Aorta (tissue), 5 donors: ENCODE measurements at regions not wholly inside any gene's neighbourhood (a gene's known extent, or its start where the extent isn't known, plus 50 kb on each side); places are given as distances from the start of the nearest gene placed in this dataset.

ENCODE experiments used
- ATAC-seq: fragments of 200-7000 bp; cut with Tn5 transposase; one replicate; pipeline ENCODE4 v1.9.1; 2022; ENCODE audit warnings: moderate library complexity; ENCODE audit not compliant: low FRiP score
- DNase-seq, 2 donors: peaks; one replicate each; pipeline ENCODE4 v3.0.0-alpha.2; 2020
- H3K27ac ChIP-seq, 2 donors: one replicate each; pipeline ENCODE4 v1.5.1; 2013; ENCODE audit warnings: low read length in 2 of 2, mild to moderate bottlenecking in 2 of 2, moderate library complexity in 2 of 2, control low read depth in 1 of 2, inconsistent platforms in 1 of 2, low read depth in 1 of 2
- H3K27me3 ChIP-seq, 2 donors: one replicate each; pipeline ENCODE4 v1.6.1; 2013; ENCODE audit warnings: control low read depth in 1 of 2, low read length in 1 of 2, mild to moderate bottlenecking in 1 of 2, moderate library complexity in 1 of 2; ENCODE audit not compliant: insufficient read depth in 2 of 2, control insufficient read depth in 1 of 2
- H3K36me3 ChIP-seq, 2 donors: one replicate each; pipeline ENCODE4 v1.6.1; 2013; ENCODE audit warnings: control low read depth in 1 of 2, low read length in 1 of 2, mild to moderate bottlenecking in 1 of 2; ENCODE audit not compliant: insufficient read depth in 2 of 2, control insufficient read depth in 1 of 2
- H3K4me1 ChIP-seq, 2 donors: one replicate each; pipeline ENCODE4 v1.6.1; 2013; ENCODE audit warnings: low read length in 2 of 2, control low read depth in 1 of 2, mild to moderate bottlenecking in 1 of 2, moderate library complexity in 1 of 2; ENCODE audit not compliant: insufficient read depth in 2 of 2, control insufficient read depth in 1 of 2
- H3K4me3 ChIP-seq, 2 donors: one replicate each; pipeline ENCODE4 v1.5.1; 2013; ENCODE audit warnings: low read length in 2 of 2, control low read depth in 1 of 2, mild to moderate bottlenecking in 1 of 2
- H3K9me3 ChIP-seq: one replicate; pipeline ENCODE4 v1.6.1; 2013; ENCODE audit warnings: mild to moderate bottlenecking, low read length; ENCODE audit not compliant: control insufficient read depth
- WGBS, 2 donors: extraction: QIAGEN DNeasy Blood & Tissue Kit; methylation state at CpG; one replicate each; pipeline ENCODE4 v1.1.7; 2013; 5-methylcytosine and 5-hydroxymethylcytosine counted together
- intact Hi-C, 2 donors: fragments of 100-400 bp; cut with DNase I; formaldehyde crosslinking; loops; one replicate each; pipeline versions ENCODE4 v1.14.2 to v1.15.0; 2022
- donor health status: healthy with polysubstance abuse.
- donor health status: Bipolar disorder and iron deficiency.
- donor health status: DM: no; HTN: no; CAD: no.
- donor health status: DM: no; HTN: no; CAD: no.
- donor health status: DM: yes; HTN: yes; CAD: no.

GRCh38 chr4:38452009-38452408 is 212.0 kb upstream of the KLF3 start:
- intact Hi-C loops, result no loop called here
- Histone ChIP-seq H3K27ac (no peak overlapping the region), H3K27me3 (no peaks in the 10 kb centered on the region)

GRCh38 chr4:38452542-38452941 is 211.5 kb upstream of the KLF3 start:
- no peak overlapping the region for H3K27ac ChIP-seq
- intact Hi-C loops, result no loop called here
- no peak for ATAC-seq

More at GRCh38 chr4:38452009-38452408, 212.0 kb upstream of the KLF3 start:
- no peak for ATAC-seq
- Histone ChIP-seq H3K4me1 (peaks cover 0 to 5% of the 10 kb centered on the region in 2 donors), H3K36me3 (no peaks in the 10 kb centered on the region), H3K9me3 (peaks cover 2% of the 10 kb centered on the region), H3K4me3 (no peak overlapping the region)
- no peak for DNase-seq

GRCh38 chr4:38453253-38453881 is 210.6 kb upstream of the KLF3 start:
- no peak for ATAC-seq

More at GRCh38 chr4:38452542-38452941, 211.5 kb upstream of the KLF3 start:
- Histone ChIP-seq H3K36me3 (no peaks in the 10 kb centered on the region), H3K4me3 (no peak overlapping the region), H3K9me3 (peaks cover 2% of the 10 kb centered on the region), H3K27me3 (no peaks in the 10 kb centered on the region), H3K4me1 (peaks cover 0 to 5% of the 10 kb centered on the region in 2 donors)
- no peak for DNase-seq
- 6 to 14% methylated on average over 3 of the region's 3 CpGs for WGBS, 2 donors

GRCh38 chr4:38454284-38454683 is 209.7 kb upstream of the KLF3 start:
- intact Hi-C loops, result no loop called here
- Histone ChIP-seq H3K4me1 (peaks cover 0 to 5% of the 10 kb centered on the region in 2 donors), H3K27me3 (no peaks in the 10 kb centered on the region), H3K4me3 (no peak overlapping the region), H3K9me3 (peaks cover 2% of the 10 kb centered on the region), H3K36me3 (no peaks in the 10 kb centered on the region), H3K27ac (no peak overlapping the region)
- no peak for ATAC-seq
- WGBS, 2 donors, result 77 to 98% methylated on average over 3 of the region's 3 CpGs
- DNase-seq, result no peak

More at GRCh38 chr4:38453253-38453881, 210.6 kb upstream of the KLF3 start:
- no peak overlapping the region for H3K4me3 ChIP-seq
- no peaks in the 10 kb centered on the region for H3K36me3 ChIP-seq
- H3K9me3 ChIP-seq, result peaks cover 2% of the 10 kb centered on the region
- DNase-seq, result no peak
- intact Hi-C loops, result no loop called here
- H3K4me1 ChIP-seq, result peaks cover 0 to 5% of the 10 kb centered on the region in 2 donors
- 97% methylated on average over 3 of the region's 3 CpGs for WGBS, 2 donors
- no peak overlapping the region for H3K27ac ChIP-seq
- no peaks in the 10 kb centered on the region for H3K27me3 ChIP-seq

GRCh38 chr4:38455092-38455862 is 208.7 kb upstream of the KLF3 start:
- no peak for DNase-seq

GRCh38 chr4:38456096-38456495 is 207.9 kb upstream of the KLF3 start:
- no peak overlapping the region for H3K27ac ChIP-seq
- intact Hi-C loops, result no loop called here
- H3K27me3 ChIP-seq, result no peaks in the 10 kb centered on the region
- no peak overlapping the region for H3K4me3 ChIP-seq
- no peaks in the 10 kb centered on the region for H3K36me3 ChIP-seq
- H3K4me1 ChIP-seq, result peaks cover 0 to 5% of the 10 kb centered on the region in 2 donors
- WGBS, 2 donors, result 93 to 96% methylated on average over 1 of the region's 1 CpG
- ATAC-seq, result no peak
- peaks cover 2% of the 10 kb centered on the region for H3K9me3 ChIP-seq
- no peak for DNase-seq

More at GRCh38 chr4:38455092-38455862, 208.7 kb upstream of the KLF3 start:
- Histone ChIP-seq H3K36me3 (no peaks in the 10 kb centered on the region), H3K27ac (no peak overlapping the region), H3K4me1 (peaks cover 0 to 5% of the 10 kb centered on the region in 2 donors), H3K4me3 (no peak overlapping the region), H3K9me3 (peaks cover 2% of the 10 kb centered on the region), H3K27me3 (no peaks in the 10 kb centered on the region)
- no peak for ATAC-seq
- intact Hi-C loops, result no loop called here
- WGBS, 2 donors, result 89 to 90% methylated on average over 7 of the region's 7 CpGs

- Histone ChIP-seq H3K9me3 (no peaks in the 10 kb centered on the region), H3K4me3 (no peak overlapping the region), H3K4me1 (no peaks in the 10 kb centered on the region), H3K36me3 (no peaks in the 10 kb centered on the region), H3K27ac (no peak overlapping the region), H3K27me3 (no peaks in the 10 kb centered on the region)
- WGBS, 2 donors, result 87 to 93% methylated on average over 7 of the region's 7 CpGs
- ATAC-seq (no peak), DNase-seq (no peak)
- intact Hi-C loops, result no loop called here
Measured at GRCh38 chr4:38461342-38461741, 202.7 kb upstream of the KLF3 start.

- no peaks in the 10 kb centered on the region for H3K36me3 ChIP-seq
- 64 to 69% methylated on average over 6 of the region's 6 CpGs for WGBS, 2 donors
- no peak overlapping the region for H3K27ac ChIP-seq
- no peak overlapping the region for H3K4me3 ChIP-seq
- H3K9me3 ChIP-seq, result peaks cover 2% of the 10 kb centered on the region
- ATAC-seq, result no peak
- no peak for DNase-seq
- intact Hi-C loops, result no loop called here
- no peaks in the 10 kb centered on the region for H3K4me1 ChIP-seq
- no peaks in the 10 kb centered on the region for H3K27me3 ChIP-seq
Measured at GRCh38 chr4:38462367-38463055, 201.5 kb upstream of the KLF3 start.
